ENCODE measurements at regions not wholly inside any gene's neighbourhood (a gene's known extent, or its start where the extent isn't known, plus 50 kb on each side); places are given as distances from the start of the nearest gene placed in this dataset.

- POLR2A ChIA-PET = no interaction called here
- in situ Hi-C loops (cut with HindIII; ENCODE audit: low pct_unique_long_range_greater_than_20kb, low sequenced_read_pairs) = no loop called here
- Histone ChIP-seq H3K4me3 (ENCODE audit: low read depth in 2 of 2, low read length in 2 of 2) (no peak overlapping the region), H3K4me1 (ENCODE audit: control insufficient read depth, insufficient read depth, low read length) (no peaks in the 10 kb centered on the region), H3K9me3 (ENCODE audit: control insufficient read depth, insufficient read depth, low read depth, low read length) (no peaks in the 10 kb centered on the region), H3K27ac (ENCODE audit: low read length) (no peak overlapping the region), H3K27me3 (ENCODE audit: control insufficient read depth, insufficient read depth, low read length) (no peaks in the 10 kb centered on the region), H3K36me3 (ENCODE audit: control insufficient read depth, insufficient read depth, low read length) (no peaks in the 10 kb centered on the region)
- intact Hi-C loops (cut with micrococcal nuclease; ENCODE audit: unreplicated experiment) = no loop called here
- BruUV-seq (replicated peaks) = no TSS peak
- DNase-seq (ENCODE audit: low read depth, low spot score) (no peak), ATAC-seq (no peak)
- CTCF ChIA-PET = no interaction called here
- no peak for TF ChIP-seq SIN3A (IDR thresholded peaks at IDR 0.05; ENCODE audit: borderline replicate concordance, insufficient read depth, low read depth, low read length)
- TF ChIP-seq CTCF (IDR thresholded peaks at IDR 0.05) = no peak
- TF ChIP-seq TCF7L2 (IDR thresholded peaks at IDR 0.05; ENCODE audit: low read depth, low read length) = no peak
- TF ChIP-seq POLR2AphosphoS5 (IDR thresholded peaks at IDR 0.05; ENCODE audit: low read depth, low read length) = no peak
- TF ChIP-seq, protein P1, sequence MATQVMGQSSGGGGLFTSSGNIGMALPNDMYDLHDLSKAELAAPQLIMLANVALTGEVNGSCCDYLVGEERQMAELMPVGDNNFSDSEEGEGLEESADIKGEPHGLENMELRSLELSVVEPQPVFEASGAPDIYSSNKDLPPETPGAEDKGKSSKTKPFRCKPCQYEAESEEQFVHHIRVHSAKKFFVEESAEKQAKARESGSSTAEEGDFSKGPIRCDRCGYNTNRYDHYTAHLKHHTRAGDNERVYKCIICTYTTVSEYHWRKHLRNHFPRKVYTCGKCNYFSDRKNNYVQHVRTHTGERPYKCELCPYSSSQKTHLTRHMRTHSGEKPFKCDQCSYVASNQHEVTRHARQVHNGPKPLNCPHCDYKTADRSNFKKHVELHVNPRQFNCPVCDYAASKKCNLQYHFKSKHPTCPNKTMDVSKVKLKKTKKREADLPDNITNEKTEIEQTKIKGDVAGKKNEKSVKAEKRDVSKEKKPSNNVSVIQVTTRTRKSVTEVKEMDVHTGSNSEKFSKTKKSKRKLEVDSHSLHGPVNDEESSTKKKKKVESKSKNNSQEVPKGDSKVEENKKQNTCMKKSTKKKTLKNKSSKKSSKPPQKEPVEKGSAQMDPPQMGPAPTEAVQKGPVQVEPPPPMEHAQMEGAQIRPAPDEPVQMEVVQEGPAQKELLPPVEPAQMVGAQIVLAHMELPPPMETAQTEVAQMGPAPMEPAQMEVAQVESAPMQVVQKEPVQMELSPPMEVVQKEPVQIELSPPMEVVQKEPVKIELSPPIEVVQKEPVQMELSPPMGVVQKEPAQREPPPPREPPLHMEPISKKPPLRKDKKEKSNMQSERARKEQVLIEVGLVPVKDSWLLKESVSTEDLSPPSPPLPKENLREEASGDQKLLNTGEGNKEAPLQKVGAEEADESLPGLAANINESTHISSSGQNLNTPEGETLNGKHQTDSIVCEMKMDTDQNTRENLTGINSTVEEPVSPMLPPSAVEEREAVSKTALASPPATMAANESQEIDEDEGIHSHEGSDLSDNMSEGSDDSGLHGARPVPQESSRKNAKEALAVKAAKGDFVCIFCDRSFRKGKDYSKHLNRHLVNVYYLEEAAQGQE (IDR thresholded peaks at IDR 0.05; ENCODE audit: insufficient read depth in 1 of 2, low read depth in 2 of 2, low read length in 1 of 2) = no peak
Measured at GRCh38 chr13:76594435-76594834, 291.8 kb downstream of the KCTD12 start.

- ChIA-PET POLR2A (no interaction called here), CTCF (no interaction called here)
- in situ Hi-C loops (cut with HindIII; ENCODE audit: low pct_unique_long_range_greater_than_20kb, low sequenced_read_pairs) = no loop called here
- no peaks in the 10 kb centered on the region for H3K4me1 ChIP-seq (ENCODE audit: control insufficient read depth, insufficient read depth, low read length)
- DNase-seq (ENCODE audit: low read depth, low spot score) (no peak), ATAC-seq (no peak)
- no peaks in the 10 kb centered on the region for H3K36me3 ChIP-seq (ENCODE audit: control insufficient read depth, insufficient read depth, low read length)
- intact Hi-C loops (cut with micrococcal nuclease; ENCODE audit: unreplicated experiment) = no loop called here
- no peaks in the 10 kb centered on the region for H3K27me3 ChIP-seq (ENCODE audit: control insufficient read depth, insufficient read depth, low read length)
- H3K9me3 ChIP-seq (ENCODE audit: control insufficient read depth, insufficient read depth, low read depth, low read length) = no peaks in the 10 kb centered on the region
- BruUV-seq (replicated peaks) = no TSS peak
- no peak for TF ChIP-seq TCF7L2 (IDR thresholded peaks at IDR 0.05; ENCODE audit: low read depth, low read length)
- TF ChIP-seq, protein P1 (IDR thresholded peaks at IDR 0.05; ENCODE audit: insufficient read depth in 1 of 2, low read depth in 2 of 2, low read length in 1 of 2) = no peak
- no peak for TF ChIP-seq CTCF (IDR thresholded peaks at IDR 0.05)
- TF ChIP-seq POLR2AphosphoS5 (IDR thresholded peaks at IDR 0.05; ENCODE audit: low read depth, low read length) = no peak
- no peak for TF ChIP-seq SIN3A (IDR thresholded peaks at IDR 0.05; ENCODE audit: borderline replicate concordance, insufficient read depth, low read depth, low read length)
- no peak overlapping the region for H3K4me3 ChIP-seq (ENCODE audit: low read depth in 2 of 2, low read length in 2 of 2)
- H3K27ac ChIP-seq (ENCODE audit: low read length) = no peak overlapping the region
Measured at GRCh38 chr13:76586842-76587241, 299.4 kb downstream of the KCTD12 start.

Data from Panc1 (cell line).